Esophagus mucosa (tissue), 1 donor: ENCODE measurements at regions not wholly inside any gene's neighbourhood (a gene's known extent, or its start where the extent isn't known, plus 50 kb on each side); places are given as distances from the start of the nearest gene placed in this dataset.
"Not testable (repeated sequence)": the region's sequence is repeated elsewhere in the genome, so short reads cannot be mapped to it uniquely, and the experiment has no call there.

ENCODE experiments used
- ATAC-seq: fragments of 200-7000 bp; cut with Tn5 transposase; one replicate; pipeline ENCODE4 v1.9.1; 2020
- donor health status: DM: yes; HTN: yes; CAD: no.

DNA sequence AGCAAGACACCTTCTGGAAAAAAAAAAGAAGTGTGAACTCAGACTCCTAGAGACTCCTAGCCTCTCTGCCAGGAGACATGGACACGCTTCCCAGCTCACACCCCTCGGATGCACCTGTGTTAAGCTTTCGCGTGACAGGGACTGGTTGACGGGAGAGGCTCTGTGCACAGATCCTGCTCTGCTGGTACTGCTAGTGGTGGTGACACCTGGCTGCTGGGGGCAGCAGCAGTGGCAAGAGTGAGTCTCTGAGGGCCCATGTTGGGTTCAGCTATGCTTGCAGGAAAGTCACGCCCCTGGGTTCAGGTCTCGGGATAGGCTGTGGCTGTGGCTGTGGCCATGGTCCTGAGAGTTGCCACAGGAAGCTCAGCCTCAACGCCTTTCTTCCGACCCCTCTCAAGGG, 81.1 kb downstream of the XRCC2 start:
- ATAC-seq = no peak

DNA sequence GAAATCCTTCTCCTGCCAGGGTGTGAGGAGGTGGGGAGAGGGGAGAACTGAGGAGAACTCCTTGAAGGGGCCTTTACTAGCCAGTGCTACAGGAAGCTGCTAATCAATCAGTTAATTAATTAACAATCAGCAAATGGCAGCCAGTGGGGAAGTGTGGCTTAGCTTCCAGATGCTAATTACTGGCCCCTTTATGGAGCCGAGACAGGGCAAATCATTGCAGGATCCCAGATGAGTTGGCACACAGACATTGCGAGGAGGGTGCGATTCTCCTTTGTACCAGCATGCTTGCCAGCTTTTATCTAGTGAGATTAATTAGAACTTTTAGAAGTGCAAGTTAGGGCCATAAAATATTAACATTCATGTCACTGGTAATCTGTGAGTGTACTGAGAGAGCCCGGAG, 84.0 kb downstream of the XRCC2 start:
- no peak for ATAC-seq

DNA sequence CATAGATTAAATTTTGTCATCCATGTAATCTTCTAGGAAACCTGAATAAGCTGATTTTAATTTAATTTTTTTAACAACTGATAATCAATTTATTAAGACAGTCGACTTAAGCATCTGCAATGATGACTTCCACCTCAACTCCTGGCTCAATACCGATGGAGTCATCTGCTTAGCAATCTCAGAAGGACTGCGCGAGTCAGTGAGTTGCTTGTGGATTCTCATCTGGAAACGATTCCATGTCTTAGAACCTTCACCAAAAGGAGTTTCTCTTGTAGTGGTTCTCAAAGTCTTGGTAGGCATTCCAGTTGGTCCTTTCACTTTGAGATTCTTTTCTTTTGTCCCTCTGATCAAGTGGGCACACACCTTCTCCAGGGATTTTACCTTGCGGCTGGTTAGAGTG, 85.5 kb downstream of the XRCC2 start:
- ATAC-seq = no peak

DNA sequence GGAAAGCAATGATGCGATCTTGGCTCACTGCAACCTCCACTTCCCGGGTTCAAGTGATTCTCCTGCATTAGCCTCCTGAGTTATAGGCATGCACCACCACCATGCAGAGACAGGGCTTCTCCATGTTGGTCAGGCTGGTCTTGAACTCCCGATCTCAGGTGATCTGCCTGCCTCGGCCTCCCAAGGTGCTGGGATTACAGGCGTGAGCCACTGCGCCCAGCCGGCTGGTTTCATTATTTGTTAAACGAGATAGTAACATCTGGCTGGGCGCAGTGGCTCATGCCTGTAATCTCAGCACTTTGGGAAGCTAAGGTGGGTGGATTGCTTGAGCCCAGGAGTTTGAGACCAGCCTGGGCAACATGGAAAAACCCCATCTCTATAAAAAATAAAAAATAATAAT, 86.1 kb downstream of the XRCC2 start:
- not testable (repeated sequence) for ATAC-seq

DNA sequence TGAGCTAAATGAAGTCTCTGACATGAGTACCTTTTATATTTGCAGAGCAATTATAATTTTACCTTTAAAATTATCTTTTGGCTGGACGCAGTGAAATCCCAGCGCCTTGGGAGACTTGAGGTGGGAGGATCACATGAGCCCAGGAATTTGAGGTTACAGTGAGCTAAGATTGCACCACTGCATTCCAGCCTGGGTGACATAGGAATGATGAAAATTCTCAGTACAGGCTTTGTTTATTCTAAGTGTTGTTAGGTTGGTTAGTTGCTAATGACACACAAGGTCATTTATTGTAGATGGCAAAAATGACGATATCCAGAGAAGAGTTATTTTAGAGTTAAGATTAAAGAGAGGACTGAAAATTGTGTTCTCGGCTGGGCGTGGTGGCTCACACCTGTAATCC, 87.6 kb downstream of the XRCC2 start:
- ATAC-seq = no peak

DNA sequence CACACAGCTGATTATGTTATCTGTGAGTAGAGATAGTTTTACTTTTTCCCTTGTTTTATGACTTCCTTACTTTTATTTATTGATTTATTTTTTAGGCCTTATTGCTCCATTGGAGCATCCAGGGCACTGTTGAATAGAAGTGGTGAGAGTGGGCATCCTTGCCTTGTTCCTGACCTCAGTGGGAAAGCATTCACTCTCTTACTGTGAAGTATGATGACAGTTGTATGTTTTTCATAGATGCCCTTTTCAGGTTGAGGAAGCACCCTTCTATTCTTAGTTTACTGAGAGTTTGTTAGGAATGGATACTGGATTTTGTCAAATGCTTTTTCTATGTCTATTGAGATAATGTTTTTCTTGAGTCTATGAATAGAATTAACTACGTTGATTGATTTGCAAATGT, 88.6 kb downstream of the XRCC2 start:
- no peak for ATAC-seq

DNA sequence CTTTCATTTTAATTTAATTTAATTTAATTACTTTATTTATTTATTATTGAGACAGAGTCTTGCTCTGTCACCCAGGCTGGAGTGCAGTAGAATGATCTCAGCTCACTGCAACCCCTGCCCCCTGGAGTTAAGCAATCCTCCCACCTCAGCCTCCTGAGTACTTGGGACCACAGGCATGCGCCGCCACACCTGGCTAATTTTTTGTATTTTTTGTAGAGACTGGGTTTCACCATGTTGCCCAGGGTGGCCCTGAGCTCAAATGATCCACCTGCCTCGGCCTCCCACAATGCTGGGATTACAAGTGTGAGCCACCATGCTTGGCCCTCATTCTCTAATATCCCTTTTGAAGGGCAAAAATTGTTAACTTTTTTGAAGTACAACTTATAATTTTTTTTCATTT, 92.9 kb downstream of the XRCC2 start:
- ATAC-seq = no peak

DNA sequence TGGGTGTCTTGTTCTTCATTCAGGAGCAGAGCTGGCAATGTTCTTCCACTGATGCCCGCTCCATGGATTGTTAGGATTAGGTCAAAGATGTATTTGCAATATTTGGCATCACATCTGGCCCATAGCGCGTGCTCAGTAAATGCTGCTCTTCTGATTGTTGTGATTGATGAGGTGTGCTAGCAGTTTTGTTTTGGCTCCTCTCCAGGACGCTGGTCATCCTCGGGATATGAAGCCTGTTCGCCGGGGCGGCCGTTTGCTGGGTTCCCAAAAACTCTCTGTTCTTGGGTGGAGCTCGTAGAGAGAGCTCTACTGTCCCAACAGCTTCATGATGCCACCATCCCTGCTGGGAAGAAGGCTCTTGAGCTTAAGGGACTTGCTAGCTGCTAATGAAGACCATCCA, 96.9 kb downstream of the XRCC2 start:
- no peak for ATAC-seq

DNA sequence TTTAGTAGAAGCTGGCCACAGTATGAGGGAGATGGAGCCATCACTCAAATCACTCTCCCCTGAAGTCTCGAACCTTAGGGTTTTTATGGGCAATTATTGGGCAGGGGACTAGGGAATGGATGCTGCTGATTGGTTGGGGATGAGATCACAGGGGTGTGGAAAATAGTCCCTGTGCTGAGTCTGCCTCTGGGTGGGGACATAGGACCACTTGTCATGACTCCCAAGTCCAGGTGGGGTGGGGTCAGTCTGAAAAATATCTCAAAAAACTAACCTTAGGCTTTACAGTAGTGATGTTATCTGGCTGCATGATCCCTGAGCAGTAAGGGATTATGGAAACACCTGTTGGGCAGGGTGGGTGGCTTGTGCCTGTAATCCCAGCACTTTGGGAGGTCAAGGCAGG, 98.6 kb downstream of the XRCC2 start:
- ATAC-seq = no peak

DNA sequence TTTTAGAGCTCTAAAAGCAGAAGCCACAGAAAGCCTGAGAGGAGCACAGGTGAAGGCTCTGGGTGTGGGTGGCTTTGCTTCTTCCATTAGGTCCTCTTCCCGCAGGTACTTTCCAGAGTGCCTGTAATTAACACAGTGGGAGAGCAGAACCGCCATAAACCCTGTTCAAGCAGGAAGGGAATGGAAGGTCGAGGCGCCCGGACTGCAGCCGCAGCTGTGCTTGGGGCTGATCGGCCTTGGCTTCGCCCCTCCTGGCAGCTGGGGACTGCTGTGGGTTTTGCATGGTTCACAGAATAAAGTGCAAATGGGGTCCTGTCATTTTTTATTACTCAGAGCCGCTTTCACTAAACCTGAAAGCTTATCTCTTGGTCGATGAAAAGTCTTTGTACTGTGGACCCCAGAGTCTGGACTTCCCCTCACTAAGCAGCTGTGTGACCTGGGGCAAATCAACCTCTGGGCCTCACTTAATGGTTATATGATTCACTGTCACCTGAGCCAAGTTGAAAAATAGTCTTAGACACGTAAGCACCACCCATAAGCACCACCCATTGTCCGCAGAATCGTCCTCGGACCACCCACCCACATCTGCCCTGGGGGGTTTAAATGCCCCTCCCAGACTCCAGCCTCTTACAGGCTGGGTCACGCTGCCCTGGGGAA, 100.9 kb downstream of the XRCC2 start:
- no peak for ATAC-seq

DNA sequence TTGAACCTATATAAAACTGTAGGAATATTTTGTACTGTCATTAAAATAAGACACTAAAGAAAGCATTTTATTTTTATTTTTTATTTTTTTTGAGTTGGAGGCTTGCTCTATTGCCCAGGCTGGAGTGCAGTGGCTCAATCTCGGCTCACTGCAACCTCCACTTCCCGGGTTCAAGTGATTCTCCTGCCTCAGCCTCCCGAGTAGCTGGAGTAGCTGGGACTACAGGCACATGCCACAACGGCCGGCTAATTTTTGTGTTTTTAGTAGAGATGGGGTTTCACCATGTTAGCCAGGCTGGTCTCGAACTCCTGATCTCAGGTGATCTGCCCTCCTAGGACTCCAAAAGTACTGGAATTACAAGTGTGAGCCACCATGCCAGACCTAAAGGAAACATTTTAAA, 102.8 kb downstream of the XRCC2 start:
- ATAC-seq = not testable (repeated sequence)

DNA sequence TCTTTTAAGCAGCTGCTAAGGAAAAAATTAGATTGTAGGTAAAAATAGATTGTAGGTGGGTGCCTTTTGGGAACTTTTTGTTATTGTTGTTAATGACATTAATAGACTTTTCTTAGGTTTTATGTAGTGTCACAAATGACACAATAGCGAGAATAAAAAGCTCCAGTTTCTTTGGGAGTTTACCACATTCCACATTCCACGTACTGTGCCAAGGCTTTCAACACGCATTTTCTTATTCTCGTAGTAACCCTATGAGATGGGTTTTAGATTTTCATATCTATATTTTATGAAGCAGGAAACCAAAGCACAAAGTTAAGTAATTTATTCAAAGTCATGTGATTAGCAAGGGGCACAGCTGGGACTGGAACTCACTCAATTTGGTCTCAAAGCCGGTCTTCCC, 103.8 kb downstream of the XRCC2 start:
- no peak for ATAC-seq

DNA sequence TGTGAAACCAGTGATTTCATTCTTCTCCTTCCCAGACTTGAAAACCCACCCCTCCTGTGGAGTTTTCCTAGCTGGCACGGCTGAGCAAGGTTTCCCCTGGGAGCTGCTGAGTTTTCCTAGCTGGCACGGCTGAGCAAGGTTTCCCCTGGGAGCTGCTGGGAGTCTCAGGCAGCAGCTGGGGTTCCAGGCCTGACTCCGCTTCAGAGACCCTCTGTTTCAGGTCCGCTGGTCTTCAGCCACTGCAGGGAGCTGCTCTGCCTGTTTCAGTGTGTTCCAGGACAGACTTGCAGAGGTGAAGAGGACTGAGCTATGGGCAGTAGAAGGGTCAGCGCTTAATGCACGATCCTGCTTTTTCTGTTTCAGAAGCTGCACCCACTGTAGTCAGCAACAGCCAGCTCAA, 104.9 kb downstream of the XRCC2 start:
- ATAC-seq = no peak

DNA sequence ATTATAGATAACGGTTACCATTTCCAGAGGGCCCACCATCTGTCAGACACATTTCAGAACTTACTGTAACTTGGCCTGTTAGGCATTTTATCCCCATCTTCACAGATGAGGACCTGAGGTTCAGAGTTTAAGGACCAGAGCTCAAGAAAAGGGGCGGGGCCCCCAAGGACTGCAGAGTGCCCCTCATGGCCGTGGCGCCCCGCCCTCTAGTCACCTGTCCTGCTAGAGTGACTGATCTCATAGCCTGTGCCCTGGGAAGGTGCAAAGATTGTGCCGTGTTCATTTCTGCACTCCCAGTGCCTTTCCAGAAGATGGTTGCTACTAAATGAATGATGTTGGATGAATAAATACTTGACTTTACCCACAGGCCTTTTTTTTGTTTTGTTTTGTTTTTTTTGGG, 107.0 kb downstream of the XRCC2 start:
- no peak for ATAC-seq

DNA sequence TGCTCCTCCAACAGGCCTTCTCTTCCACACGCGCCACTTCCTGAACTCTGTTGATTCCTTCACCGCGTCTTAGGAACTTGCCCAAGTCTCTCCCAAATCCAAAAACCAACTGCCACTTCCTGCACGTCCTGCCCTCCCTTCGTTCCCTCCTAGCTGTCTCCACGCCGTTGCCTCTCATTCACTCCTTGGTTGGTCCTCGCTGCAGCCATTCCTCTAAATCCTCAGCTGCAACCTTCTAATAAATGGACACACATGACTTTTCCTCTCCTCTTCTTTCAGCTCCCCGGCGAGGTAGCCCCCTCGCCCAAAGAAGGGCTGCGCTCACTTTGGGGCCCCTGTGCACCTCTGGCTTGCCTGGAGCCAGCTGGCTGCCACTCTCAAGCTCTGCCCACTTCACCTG, 110.2 kb downstream of the XRCC2 start:
- no peak for ATAC-seq

DNA sequence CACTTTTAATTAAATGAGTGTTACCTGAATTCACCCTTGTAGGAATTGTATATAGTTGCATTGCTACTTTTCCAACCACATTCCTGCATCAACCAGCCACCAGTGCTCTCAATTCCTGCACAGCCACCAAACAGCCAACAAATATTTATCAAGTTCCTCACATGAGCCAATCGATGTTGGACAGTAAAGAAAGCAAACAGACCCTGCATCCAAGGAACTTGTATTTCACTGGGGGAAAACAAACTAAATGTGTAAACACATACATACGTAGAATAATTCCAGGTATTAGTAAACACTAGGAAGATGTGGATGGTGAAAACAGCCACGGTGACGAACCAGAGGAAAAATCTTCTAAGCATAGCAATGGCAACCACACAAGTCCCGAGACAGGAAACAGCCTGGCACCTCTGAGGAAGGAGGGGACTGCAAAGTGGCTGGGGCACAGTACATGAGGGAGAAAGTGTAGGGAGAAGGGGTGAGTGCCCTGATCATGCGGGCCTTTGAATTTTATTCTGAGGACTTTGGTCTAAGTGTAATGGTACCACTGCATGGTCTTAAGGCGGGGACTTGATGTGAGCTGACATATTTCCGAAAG, 111.2 kb downstream of the XRCC2 start:
- no peak for ATAC-seq

DNA sequence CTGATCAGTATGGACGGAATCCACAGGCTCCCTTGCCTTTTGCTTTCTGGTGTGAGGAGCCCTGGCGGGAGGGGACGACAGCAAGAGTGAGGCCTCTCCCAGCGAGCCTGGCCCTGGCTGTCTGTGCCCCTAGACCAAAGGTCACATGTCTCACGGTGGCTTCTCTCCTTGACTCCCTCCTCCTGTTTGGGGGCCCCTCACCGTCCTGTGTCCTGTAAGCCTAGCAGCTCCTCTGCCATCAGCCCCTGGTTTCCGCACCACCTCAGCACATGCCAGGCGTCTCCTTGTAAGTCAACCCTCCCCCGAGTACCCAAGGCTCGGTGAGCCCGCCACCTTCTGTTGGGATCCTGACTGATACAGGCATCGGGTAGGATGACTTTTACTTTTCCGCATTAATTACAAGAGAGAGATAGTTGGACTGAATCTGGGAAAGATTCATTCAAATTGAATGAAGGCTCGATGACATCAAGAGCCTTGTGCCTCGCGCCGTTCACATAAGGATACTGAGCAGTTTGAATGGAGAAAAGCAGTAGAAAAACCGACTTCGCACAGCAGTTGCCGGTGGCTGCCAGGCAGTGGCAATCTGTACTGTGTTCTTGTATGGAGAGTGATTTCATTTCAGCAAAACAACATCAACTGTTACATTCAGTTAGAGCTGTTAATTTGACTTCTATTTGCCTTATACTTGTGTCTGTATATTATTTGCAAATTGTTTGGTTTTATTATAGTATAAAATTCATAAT, 119.8 kb downstream of the XRCC2 start:
- ATAC-seq = no peak

DNA sequence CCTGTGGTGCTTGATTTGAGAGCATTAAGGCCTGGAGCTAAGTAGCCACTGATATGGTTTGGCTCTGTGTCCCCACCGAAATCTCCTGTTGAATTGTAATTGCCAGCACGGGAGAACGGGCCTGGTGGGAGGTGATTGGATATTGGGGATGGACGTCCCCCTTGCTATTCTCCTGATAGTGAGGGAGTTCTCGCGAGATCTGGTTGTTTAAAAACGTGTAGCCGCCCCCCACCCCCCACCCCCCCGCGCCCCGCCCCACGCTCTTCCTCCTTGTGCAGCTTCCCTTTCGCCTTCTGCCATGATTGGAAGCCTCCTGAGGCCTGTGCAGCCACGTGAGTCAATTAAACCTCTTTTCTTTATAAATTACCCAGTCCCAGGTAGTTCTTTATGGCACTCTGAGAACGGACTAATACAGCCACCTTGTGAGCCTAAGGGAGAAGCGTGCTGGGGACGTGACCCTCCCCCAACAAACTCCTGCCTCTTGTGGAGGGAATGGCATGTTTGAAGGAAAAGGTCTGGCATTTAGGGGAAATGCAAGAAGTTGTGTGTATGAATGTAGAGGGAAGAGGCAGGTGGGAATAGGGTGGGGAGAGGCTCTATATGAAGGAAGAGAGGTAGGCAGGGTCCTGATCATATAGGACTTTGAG, 118.0 kb upstream of the KMT2C start:
- ATAC-seq = no peak

DNA sequence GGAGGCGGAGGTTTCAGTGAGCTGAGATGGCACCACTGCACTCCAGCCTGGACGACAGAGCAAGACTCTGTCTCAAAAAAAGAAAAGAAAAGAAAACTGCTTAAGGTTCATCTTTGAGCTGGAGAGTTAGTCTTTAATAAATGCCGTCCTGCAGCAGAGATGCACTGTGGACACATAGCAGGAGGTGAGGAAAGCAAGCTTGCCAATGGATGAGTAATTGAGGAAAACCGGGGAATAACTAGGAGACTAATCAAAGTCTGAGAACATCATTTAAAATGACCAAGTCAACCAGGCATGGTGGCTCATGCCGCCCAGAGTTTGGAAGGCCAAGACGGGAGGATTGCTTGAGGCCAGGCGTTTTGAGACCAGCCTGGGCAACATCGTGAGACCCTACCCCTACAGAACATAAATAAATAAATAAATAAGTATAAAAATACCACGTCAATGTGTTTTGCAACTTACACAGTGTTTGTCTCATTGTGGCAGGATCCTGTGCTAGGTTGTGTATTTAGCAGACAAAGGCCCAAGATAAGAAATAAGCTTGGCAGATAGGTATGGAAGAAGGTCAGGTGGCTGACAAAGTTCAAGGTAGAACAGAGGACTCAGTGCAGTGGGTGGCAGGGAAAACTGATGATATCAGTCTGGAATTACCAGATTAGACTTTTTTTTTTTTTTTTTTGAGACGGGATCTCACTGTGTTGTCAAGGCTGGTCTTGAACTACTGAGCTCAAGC, 115.7 kb upstream of the KMT2C start:
- ATAC-seq = no peak

DNA sequence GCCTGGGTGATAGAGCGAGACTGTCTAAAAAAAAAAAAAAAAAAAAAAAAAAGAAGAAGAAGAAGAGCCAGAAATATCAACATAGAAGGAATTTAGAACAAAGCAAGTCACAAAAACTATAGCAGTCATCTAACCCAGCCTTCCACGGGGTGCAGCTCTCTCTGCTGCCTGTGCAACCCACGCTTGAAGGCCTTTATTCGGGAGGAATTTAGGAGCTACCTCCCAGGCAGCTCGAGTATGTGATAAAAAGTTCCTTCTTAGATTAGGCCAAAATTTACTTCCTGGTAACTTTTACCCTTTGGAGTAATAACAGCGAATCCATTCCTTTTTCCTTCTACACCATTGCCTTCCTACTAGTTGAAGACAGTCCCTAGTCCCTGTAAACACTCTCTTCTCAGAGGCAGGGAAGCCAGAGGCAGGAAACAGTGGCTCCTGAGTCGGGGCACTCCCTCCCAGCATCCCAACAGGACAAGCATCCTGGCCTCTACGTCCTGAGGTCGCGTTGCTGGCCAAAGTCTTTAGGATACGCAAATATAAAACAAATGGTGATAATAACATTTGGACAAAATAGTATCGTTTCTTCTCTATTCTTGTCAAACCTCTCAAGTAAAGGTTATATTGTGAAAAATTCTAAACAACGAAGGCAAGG, 109.3 kb upstream of the KMT2C start:
- no peak for ATAC-seq

DNA sequence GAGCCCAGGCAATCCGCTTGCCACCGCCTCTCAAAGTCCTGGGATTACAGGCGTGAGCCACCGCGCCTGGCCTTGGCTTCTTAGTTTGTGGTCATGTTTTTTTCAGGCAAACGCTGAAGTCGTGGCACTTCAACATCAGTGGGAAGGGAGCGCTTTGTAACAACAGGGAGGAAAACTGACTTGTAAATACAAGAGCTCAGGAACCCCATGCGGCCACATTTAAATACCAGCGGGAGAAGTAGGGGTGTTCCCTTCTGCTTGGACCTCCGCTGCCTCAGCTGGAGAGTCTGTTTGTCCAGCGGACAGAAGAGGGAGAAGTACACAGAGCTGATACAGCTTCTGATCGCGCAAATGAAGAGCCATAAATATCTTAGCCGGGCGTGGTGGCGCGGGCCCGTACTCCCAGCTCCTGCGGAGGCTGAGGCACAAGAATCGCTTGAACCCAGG, 108.7 kb upstream of the KMT2C start:
- no peak for ATAC-seq

DNA sequence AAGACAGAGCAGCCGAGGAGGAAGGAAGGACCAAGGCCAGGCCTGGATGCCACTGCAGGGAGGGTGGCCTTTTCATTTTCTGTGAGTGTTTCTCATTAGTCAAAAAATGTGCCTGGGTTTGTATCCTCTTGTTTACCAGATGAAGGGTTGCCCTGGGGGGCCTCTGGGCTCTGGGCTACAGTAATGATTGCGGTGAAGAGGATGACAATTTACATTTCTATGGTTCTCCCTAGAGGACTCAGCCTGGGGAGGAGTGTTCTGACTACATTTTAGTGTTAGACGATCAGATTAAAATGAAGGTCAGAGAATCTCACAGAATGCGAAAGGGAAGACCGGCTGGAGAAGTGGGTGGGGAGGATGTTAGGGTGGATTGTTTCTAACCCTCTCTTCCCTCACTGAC, 108.0 kb upstream of the KMT2C start:
- ATAC-seq = no peak

DNA sequence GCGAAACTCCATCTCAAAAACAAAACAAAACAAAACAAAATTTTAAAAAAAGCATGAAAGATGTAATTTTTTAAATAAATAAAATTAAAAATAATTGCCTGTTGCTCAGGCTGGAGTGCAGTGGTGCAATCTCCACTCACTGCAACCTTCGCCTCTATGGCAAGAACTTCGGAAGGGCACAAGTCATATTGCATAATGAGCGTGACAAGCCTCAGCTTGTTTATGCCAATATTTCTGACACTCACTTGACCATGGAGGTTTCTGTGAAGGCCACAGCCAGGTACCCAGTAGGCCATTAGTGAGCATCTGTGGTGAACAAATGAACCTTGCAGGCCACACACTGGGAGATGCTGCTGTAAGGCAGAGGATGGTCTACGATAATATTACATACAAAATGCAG, 106.1 kb upstream of the KMT2C start:
- no peak for ATAC-seq
